GM12873 (cell line): ENCODE measurements at regions not wholly inside any gene's neighbourhood (a gene's known extent, or its start where the extent isn't known, plus 50 kb on each side); places are given as distances from the start of the nearest gene placed in this dataset.

Experiments
- CTCF ChIP-seq: IDR thresholded peaks from 2 replicates; pipeline ENCODE4 v1.5.1; 2012; ENCODE audit warnings: low read depth, mild to moderate bottlenecking, moderate library complexity, low read length, control low read depth; ENCODE audit not compliant: insufficient read depth; ENCODE audit errors: missing control alignments

GRCh38 chr12:124418791-124419190, 123.9 kb downstream of the RFLNA start:
- no peak for TF ChIP-seq CTCF

GRCh38 chr12:124418156-124418555, 123.3 kb downstream of the RFLNA start:
- TF ChIP-seq CTCF, result no peak

GRCh38 chr12:124416516-124417395, 121.9 kb downstream of the RFLNA start:
- no peak for TF ChIP-seq CTCF

GRCh38 chr12:124415064-124415463, 120.2 kb downstream of the RFLNA start:
- no peak for TF ChIP-seq CTCF

- TF ChIP-seq CTCF, result no peak
Observed at GRCh38 chr12:124413915-124414314, 119.0 kb downstream of the RFLNA start.

GRCh38 chr12:124413401-124413800, 118.5 kb downstream of the RFLNA start:
- TF ChIP-seq CTCF, result no peak

- TF ChIP-seq CTCF, result no peak
Observed at GRCh38 chr12:124412646-124413015, 117.7 kb downstream of the RFLNA start.
